Muscle of leg (tissue), 3 donors: ENCODE measurements at regions not wholly inside any gene's neighbourhood (a gene's known extent, or its start where the extent isn't known, plus 50 kb on each side); places are given as distances from the start of the nearest gene placed in this dataset.

Experiments
- DNase-seq: peaks from one replicate; pipeline ENCODE4 v3.0.0; 2013
- H3K27ac ChIP-seq: one replicate; pipeline ENCODE4 v1.5.1; 2013; ENCODE audit warnings: mild to moderate bottlenecking, low read length, control low read depth
- H3K27me3 ChIP-seq: one replicate; pipeline ENCODE4 v1.6.1; 2013; ENCODE audit warnings: low read length; ENCODE audit not compliant: control insufficient read depth, insufficient read depth
- H3K36me3 ChIP-seq: one replicate; pipeline ENCODE4 v1.6.1; 2013; ENCODE audit warnings: low read length; ENCODE audit not compliant: control insufficient read depth, insufficient read depth
- H3K4me1 ChIP-seq: one replicate; pipeline ENCODE4 v1.6.1; 2013; ENCODE audit warnings: low read length; ENCODE audit not compliant: control insufficient read depth, insufficient read depth
- H3K4me3 ChIP-seq: one replicate; pipeline ENCODE4 v1.5.1; 2013; ENCODE audit warnings: low read length, control low read depth
- H3K9me3 ChIP-seq: replicated peaks from 2 replicates; pipeline ENCODE4 v1.6.1; 2013; ENCODE audit warnings: low read depth, low read length; ENCODE audit not compliant: control insufficient read depth
- WGBS: methylation state at CpG from one replicate; pipeline ENCODE4 v1.1.5; 2013; ENCODE audit warnings: missing lambda C conversion rate; ENCODE audit not compliant: insufficient coverage; 5-methylcytosine and 5-hydroxymethylcytosine counted together

DNA sequence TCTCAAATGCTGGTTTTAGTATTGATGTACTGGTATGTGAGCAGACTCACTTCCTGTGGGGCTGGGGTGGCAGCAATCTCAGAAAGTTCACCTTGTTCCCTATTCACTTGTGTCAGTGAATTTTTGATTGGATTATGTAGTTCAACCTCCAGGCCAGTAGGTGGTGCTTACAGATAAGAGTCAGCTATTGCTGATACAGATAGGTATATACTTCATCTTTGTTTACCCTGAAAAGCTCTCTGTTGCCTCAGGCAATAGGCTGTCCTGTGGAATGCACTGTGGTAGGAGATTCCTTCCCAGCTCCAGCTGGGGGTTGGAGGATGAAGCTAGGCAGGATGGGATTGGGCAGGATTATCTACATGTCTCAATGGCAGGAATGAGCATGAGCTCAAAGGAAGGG lies 851.2 kb upstream of the EYS start:
- no peak for DNase-seq
- Histone ChIP-seq H3K4me3 (no peak overlapping the region), H3K27me3 (no peaks in the 10 kb centered on the region), H3K36me3 (no peaks in the 10 kb centered on the region), H3K9me3 (peaks cover 9% of the 10 kb centered on the region), H3K27ac (no peak overlapping the region), H3K4me1 (no peaks in the 10 kb centered on the region)

DNA sequence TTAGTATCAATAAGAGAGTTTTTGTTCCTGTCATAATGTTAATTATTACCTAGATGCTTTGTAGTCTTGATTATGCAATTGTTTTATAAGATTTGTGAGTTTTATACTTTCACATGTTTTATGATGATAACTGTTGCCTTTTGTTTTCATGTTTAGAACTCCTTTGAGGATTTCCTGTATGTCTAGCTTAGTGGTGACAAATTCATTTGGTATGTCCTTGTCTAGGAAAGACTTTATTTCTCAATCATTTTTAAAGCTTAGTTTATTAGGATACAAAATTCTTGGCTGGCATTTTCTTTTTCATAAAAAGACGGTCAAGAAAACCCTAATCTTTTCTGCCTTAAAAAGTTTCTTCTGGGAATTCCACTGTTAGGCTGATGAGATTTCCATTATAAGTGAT lies 849.9 kb upstream of the EYS start:
- H3K27ac ChIP-seq: no peak overlapping the region

DNA sequence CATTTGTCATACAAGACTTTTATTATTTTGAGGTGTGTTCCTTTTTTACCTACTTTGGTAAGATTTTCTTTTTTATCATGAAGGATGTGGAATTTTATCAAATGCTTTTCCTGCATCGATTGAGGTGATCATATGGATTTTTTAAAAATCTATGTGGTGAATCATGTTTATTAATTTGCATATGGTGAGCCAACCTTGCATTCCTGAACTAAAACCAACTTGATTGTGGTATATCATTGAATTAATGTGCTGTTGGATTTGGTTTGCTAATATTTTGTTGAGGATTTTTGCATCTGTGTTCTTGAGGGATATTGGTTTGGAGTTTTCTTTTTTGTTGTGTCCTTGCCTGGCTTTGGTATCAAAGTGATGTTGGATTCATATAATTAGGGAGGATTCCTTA lies 848.1 kb upstream of the EYS start:
- no CpG with 5 or more reads among the region's 1 CpG for WGBS
- no peaks in the 10 kb centered on the region for H3K36me3 ChIP-seq
- no peaks in the 10 kb centered on the region for H3K27me3 ChIP-seq
- no peak overlapping the region for H3K4me3 ChIP-seq
- H3K9me3 ChIP-seq: peaks cover 9% of the 10 kb centered on the region
- no peaks in the 10 kb centered on the region for H3K4me1 ChIP-seq
- H3K27ac ChIP-seq: no peak overlapping the region
- no peak for DNase-seq

More for the DNA sequence above, 849.9 kb upstream of the EYS start:
- H3K9me3 ChIP-seq: peaks cover 9% of the 10 kb centered on the region
- H3K36me3 ChIP-seq: no peaks in the 10 kb centered on the region
- no peaks in the 10 kb centered on the region for H3K4me1 ChIP-seq
- no CpG with 5 or more reads among the region's 1 CpG for WGBS
- H3K4me3 ChIP-seq: no peak overlapping the region
- DNase-seq: no peak
- H3K27me3 ChIP-seq: no peaks in the 10 kb centered on the region

DNA sequence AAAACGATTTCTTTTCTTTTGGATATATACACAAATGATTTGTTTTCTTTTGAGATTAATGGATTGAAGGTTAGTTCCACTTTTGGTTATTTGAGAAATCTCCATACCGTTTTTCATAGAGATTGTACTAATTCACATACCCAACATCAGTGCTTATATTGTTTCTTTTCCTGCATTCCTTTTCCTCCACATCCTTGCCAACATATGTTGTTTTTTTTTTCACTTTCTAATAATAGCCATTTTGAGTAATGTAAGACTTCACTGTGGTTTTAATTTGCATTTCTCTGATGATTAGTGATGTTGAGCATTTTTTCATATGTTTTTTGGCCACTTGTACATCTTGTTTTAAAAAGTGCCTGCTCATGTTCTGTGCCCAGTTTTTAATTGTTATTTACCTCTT lies 846.4 kb upstream of the EYS start:
- Histone ChIP-seq H3K9me3 (peaks cover 9% of the 10 kb centered on the region), H3K36me3 (no peaks in the 10 kb centered on the region), H3K4me1 (no peaks in the 10 kb centered on the region), H3K4me3 (no peak overlapping the region), H3K27me3 (no peaks in the 10 kb centered on the region), H3K27ac (no peak overlapping the region)
- WGBS: no CpG with 5 or more reads among the region's 2 CpGs
- no peak for DNase-seq

DNA sequence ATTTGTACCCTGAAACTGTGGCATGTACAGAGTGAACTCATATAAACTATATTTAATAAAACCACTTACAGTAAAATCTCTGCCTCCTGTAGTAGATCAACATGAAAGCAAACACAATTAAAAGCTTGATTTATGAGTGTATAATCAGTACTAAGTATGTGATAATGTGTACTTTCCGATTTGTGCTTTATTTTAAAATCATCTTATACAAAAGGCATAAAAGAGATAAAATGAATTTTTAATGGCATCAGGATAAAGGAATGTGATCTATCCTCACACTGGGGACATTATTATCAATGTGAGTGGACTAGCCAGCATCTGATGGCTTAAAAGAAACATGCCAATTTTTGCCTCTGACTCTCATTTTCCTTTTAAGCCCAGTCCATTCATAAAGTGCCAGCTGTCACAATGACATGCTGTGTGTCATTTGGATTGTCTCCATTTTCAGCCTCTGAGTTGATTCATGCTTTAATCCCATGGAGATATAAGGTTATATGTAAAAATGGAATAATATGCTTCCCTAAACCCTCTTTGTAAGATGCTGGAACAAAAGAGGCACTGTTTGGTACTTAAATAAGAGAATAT lies 831.6 kb upstream of the EYS start:
- peak; percentile 8 for DNase-seq
- no peaks in the 10 kb centered on the region for H3K36me3 ChIP-seq
- no peaks in the 10 kb centered on the region for H3K4me1 ChIP-seq
- no peak overlapping the region for H3K4me3 ChIP-seq
- H3K9me3 ChIP-seq: peaks cover 6% of the 10 kb centered on the region
- WGBS: no CpG with 5 or more reads among the region's 1 CpG
- H3K27ac ChIP-seq: no peak overlapping the region
- H3K27me3 ChIP-seq: no peaks in the 10 kb centered on the region

DNA sequence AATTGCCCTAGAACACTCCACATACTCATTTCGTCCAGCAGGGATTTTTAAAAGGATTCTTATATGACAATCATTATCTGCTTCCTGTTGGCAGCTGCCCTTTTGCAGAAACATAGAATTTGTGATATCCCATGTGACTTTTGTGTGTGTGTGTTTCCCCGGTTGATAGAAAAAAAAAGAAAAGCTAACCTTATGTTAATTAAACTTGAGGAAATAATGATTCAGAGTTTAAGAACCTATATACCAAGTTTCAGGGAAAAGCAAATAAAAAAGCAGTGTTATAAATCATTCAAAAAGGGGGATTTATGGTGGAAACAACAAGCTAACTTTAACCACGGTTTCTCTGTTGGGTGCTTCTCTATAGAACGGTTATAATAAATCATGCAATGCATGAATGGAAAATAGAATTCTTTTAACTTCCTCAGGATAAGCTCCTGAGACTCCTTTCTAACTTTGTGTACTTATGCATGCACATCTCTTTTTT lies 826.9 kb upstream of the EYS start:
- no peak for DNase-seq
- Histone ChIP-seq H3K27me3 (no peaks in the 10 kb centered on the region), H3K4me1 (no peaks in the 10 kb centered on the region), H3K4me3 (no peak overlapping the region), H3K27ac (no peak overlapping the region), H3K36me3 (no peaks in the 10 kb centered on the region), H3K9me3 (no peaks in the 10 kb centered on the region)
- no CpG with 5 or more reads among the region's 4 CpGs for WGBS

DNA sequence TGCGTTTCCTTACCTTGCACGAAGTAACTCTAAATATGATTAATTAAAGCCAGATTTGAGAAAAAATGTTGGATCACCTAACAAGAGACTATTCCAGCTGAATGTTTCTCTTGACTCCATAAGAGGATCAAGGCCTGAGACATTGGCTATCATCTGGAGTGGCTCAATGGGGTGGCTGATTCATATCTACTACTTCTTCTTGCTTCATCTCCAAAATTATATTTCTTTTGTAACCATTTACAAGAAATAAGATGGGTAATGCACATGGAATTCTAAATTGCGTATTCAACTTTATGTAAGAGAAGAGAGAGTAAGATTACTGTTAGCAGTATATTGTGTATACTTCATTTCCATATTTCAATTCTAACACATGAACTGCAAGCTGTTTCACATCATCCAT lies 819.0 kb upstream of the EYS start:
- WGBS: no CpG with 5 or more reads among the region's 3 CpGs
- Histone ChIP-seq H3K4me1 (no peaks in the 10 kb centered on the region), H3K27ac (no peak overlapping the region)

DNA sequence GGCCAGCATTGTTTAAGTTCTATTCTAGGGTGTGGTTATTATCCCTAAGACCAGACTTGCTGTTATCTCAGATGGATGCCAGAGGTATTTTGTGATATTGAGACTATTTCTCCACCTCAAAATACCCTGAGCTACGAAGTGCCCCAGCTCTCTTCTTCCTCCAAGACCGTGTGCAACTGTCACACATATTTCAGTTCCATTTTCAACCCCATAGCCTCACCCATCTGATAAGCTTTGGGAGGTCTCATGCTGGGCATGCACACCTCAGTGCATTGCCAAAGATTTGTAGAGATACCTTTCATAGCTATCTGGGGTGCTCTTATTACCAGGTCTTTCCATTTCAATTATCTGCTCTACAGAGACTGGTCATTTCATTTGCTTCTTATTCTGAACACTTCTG lies 815.8 kb upstream of the EYS start:
- Histone ChIP-seq H3K4me1 (no peaks in the 10 kb centered on the region), H3K27me3 (no peaks in the 10 kb centered on the region), H3K9me3 (no peaks in the 10 kb centered on the region), H3K4me3 (no peak overlapping the region), H3K27ac (no peak overlapping the region), H3K36me3 (no peaks in the 10 kb centered on the region)
- WGBS: 89% methylated on average over 1 of the region's 2 CpGs
- no peak for DNase-seq

More for the DNA sequence above, 819.0 kb upstream of the EYS start:
- H3K36me3 ChIP-seq: no peaks in the 10 kb centered on the region
- no peaks in the 10 kb centered on the region for H3K9me3 ChIP-seq
- no peak overlapping the region for H3K4me3 ChIP-seq
- no peaks in the 10 kb centered on the region for H3K27me3 ChIP-seq
- no peak for DNase-seq

DNA sequence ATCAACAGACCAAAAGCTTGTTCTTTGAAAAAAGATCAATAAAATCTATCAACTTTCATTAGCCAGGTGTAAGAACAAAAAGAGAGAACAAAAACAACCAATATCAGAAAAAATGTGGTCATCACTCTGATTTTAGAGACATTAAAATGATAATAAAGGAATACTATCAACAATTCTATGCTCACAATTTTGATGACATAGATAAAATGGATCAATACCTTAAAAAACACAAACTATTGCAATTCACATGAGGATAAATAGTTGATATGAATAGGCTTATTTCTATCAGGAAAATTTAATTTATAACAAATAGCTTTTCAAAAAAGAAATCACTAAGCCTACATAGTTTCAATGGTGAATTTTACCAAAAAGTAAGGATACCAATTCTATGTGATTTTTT lies 809.4 kb upstream of the EYS start:
- no peaks in the 10 kb centered on the region for H3K36me3 ChIP-seq
- H3K4me1 ChIP-seq: no peaks in the 10 kb centered on the region
- no peaks in the 10 kb centered on the region for H3K9me3 ChIP-seq

DNA sequence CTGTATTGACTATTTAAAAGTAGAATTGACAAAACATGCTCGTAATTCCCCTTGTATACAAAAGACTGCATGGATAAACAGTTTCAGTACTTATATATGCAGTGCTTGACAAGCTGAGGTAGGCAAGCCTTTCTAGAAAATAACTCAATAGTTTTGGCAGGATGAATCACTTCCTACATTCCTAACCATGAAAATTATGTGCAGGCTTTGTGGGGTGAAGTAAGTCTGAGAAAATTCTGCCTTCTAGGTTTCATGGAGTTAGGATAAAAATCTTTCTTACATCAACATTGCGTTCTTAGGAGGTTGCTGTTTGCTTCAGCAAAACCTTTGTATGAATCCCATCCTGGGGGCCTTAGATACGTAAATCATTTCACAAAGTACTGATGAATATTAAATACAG lies 801.4 kb upstream of the EYS start:
- WGBS: no CpG with 5 or more reads among the region's 3 CpGs

More for the DNA sequence above, 809.4 kb upstream of the EYS start:
- Histone ChIP-seq H3K27me3 (no peaks in the 10 kb centered on the region), H3K4me3 (no peak overlapping the region), H3K27ac (no peak overlapping the region)
- DNase-seq: no peak

DNA sequence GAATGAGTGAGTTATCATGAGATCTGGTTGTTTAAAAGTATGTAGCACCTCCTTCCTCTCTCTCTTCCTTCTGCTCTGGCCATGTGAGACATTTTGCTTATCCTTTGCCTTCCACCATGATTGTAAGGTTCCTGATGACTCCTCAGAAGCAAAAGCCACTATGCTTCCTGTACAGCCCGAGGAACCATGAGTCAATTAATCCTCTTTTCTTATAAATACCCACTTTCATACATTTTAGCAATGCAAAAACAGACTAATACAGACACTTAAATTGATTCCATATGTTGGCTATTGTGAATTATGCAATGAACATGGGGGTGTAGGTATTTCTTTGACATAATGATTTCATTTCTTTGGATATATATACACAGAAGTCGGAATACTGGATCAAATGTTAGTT lies 792.8 kb upstream of the EYS start:
- no peak overlapping the region for H3K27ac ChIP-seq
- no CpG with 5 or more reads among the region's 2 CpGs for WGBS
- H3K36me3 ChIP-seq: no peaks in the 10 kb centered on the region
- DNase-seq: no peak
- no peak overlapping the region for H3K4me3 ChIP-seq
- no peaks in the 10 kb centered on the region for H3K9me3 ChIP-seq
- no peaks in the 10 kb centered on the region for H3K4me1 ChIP-seq
- H3K27me3 ChIP-seq: no peaks in the 10 kb centered on the region

More for the DNA sequence above, 801.4 kb upstream of the EYS start:
- Histone ChIP-seq H3K27ac (no peak overlapping the region), H3K27me3 (no peaks in the 10 kb centered on the region), H3K4me1 (no peaks in the 10 kb centered on the region), H3K9me3 (no peaks in the 10 kb centered on the region), H3K36me3 (no peaks in the 10 kb centered on the region), H3K4me3 (no peak overlapping the region)
- DNase-seq: no peak
